Astrocyte of the spinal cord (primary cell): ENCODE measurements at regions not wholly inside any gene's neighbourhood (a gene's known extent, or its start where the extent isn't known, plus 50 kb on each side); places are given as distances from the start of the nearest gene placed in this dataset.

Experiments
- DNase-seq: peaks from one replicate; pipeline ENCODE4 v3.0.0; 2011; ENCODE audit warnings: low read depth, low spot score
- H3K4me3 ChIP-seq: 2 replicates; pipeline ENCODE4 v1.5.1; 2011; ENCODE audit warnings: low read depth, mild to moderate bottlenecking, low read length, moderate library complexity
- in situ Hi-C: cut with HindIII; loops from 2 replicates; pipeline ENCODE4 v1.10.0; 2017; ENCODE audit warnings: low sequenced_read_pairs
- TF ChIP-seq, protein P1 (sequence below): IDR thresholded peaks from 2 replicates; pipeline ENCODE4 v1.5.1; 2012; ENCODE audit warnings: low read depth, mild to moderate bottlenecking, low read length, inconsistent platforms

DNA sequence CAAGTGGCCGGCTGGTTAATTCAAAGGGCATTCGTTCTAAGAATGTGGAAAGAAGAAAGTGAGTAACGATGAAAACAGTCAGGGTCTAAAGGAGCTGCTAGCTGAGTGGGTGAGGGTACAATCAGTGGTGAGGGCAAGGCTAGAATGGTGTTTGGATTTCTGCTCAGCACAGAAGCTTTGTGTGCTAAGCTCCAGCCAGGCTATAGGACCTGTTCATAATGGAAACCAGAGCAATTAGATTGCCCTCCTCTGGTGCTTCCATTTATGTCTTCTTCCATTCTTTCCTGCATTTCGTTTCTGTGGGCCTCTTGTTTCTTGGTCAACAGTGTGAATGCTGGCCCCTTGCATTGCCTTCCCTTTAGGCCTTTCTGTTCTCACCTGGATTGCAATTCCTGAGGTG, 572.9 kb upstream of the CHORDC1 start:
- in situ Hi-C loops = no loop called here
- TF ChIP-seq, protein P1, sequence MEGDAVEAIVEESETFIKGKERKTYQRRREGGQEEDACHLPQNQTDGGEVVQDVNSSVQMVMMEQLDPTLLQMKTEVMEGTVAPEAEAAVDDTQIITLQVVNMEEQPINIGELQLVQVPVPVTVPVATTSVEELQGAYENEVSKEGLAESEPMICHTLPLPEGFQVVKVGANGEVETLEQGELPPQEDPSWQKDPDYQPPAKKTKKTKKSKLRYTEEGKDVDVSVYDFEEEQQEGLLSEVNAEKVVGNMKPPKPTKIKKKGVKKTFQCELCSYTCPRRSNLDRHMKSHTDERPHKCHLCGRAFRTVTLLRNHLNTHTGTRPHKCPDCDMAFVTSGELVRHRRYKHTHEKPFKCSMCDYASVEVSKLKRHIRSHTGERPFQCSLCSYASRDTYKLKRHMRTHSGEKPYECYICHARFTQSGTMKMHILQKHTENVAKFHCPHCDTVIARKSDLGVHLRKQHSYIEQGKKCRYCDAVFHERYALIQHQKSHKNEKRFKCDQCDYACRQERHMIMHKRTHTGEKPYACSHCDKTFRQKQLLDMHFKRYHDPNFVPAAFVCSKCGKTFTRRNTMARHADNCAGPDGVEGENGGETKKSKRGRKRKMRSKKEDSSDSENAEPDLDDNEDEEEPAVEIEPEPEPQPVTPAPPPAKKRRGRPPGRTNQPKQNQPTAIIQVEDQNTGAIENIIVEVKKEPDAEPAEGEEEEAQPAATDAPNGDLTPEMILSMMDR = no peak
- no peak overlapping the region for H3K4me3 ChIP-seq
- DNase-seq = no peak

DNA sequence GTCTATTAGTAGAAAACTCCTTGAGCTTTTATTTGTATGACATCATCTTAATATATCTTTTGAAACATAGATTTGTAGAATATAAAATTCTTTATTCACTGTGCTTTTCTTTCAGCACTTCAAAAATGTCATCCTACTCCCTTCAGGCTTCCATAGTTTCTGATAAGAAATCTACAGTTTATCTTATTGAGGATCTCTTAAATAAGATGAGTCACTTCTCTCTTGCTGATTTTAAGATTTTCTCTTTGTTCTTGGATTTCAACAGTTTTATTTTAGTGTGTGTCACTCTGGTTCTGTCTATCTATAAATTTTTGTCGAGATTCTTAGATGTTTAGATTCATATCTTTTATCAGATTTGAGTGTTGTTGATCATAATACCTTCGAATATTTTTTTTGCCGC, 566.1 kb upstream of the CHORDC1 start:
- no peak for DNase-seq
- TF ChIP-seq, protein P1 = no peak
- in situ Hi-C loops = no loop called here
- H3K4me3 ChIP-seq = no peak overlapping the region

DNA sequence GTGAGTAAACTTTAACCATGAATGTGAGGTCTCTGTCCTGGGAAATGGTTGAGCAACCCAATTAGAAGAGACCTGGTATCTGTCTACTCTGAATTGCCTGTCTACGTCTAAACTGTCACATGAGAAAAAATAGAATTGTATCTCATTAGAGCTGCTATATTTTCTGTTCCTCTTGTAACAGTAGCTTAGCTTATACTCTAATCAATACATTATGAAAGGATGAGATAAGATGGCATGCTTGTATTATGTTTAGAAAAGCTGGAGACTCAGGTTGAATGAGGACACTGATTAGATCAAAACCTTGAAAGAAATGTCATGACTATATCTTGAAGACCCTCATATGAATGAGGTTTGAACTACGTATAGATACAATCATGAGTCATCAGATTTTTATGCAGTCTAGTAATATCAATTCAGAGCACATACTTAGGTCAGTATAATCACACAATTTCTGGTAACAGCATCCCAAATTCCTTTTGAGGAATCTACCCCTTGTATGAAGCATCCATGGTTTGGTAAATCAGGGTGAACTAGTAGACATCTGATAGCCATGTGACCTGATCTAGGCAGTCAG, 561.5 kb upstream of the CHORDC1 start:
- in situ Hi-C loops = no loop called here
- H3K4me3 ChIP-seq = no peak overlapping the region
- no peak for DNase-seq
- TF ChIP-seq, protein P1 = no peak

DNA sequence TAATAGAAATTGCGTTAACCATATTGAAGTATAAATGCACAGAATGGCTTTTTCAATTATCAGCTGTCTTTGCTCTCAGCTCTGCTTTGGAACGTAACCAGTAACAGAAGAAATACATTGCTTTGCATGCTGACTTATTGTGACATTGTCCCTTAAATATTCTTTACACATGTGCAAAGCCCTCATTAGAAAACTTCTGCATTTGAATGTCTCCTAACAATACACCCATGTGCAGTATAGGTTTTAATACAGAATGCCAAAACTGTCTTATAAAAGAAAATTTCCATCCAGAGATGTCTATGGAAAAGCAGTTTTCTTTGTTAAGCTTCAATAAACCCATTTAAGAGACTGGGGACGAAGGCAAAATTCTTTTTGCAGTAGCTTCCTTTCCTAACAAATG, 560.3 kb upstream of the CHORDC1 start:
- TF ChIP-seq, protein P1 = no peak
- DNase-seq = no peak
- in situ Hi-C loops = no loop called here
- H3K4me3 ChIP-seq = no peak overlapping the region

DNA sequence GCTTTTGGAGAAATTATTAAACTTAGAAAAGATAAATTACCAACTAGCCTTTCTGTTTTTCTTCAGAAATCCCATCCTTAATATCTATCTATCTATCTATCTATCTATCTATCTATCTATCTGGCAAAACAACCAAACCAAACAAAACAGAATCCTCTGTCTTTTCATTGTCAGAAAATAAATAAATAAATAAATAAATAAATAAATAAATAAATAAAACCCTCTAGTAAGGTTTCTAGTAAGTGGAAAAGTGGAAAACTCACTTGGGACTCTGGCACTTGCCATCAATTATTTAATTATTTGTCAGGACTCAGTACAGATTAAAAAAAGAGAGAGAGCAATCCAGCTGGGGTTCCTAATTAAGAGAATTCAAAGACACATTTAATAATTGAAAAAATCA, 556.2 kb upstream of the CHORDC1 start:
- no peak for DNase-seq
- TF ChIP-seq, protein P1 = no peak
- H3K4me3 ChIP-seq = no peak overlapping the region
- in situ Hi-C loops = no loop called here

DNA sequence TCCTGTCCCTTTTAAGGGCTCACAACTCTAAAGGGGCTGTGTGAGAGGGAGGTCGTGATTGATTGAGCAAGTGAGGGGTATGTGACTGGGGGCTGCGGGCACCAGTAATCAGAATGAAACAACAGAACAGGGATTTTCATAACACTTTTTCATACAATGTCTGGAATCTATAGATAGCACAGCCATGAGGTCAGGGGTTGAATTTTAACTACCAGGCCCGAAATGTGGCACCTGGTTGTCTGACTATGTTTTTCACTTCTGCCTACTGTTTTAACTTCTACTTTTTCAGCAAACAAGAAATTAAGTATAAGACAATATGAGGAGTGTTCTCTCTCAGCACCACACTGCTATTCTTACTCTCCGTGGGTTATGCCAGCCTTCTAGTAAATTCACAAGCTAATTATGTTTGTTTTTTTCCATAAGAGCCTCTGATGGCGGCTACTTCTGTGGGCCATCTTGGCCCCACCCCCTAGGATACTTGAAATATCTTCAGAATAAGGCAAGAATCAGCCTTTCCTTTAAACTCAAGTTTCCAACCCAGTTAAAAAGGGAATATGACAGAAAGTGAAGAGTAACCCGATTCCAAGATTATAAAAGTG, 552.8 kb upstream of the CHORDC1 start:
- no peak overlapping the region for H3K4me3 ChIP-seq
- DNase-seq = no peak
- in situ Hi-C loops = no loop called here
- TF ChIP-seq, protein P1 = no peak
